ENCODE measurements at regions not wholly inside any gene's neighbourhood (a gene's known extent, or its start where the extent isn't known, plus 50 kb on each side); places are given as distances from the start of the nearest gene placed in this dataset.

GRCh38 chr10:20644421-20644820 lies 252.7 kb downstream of the NEBL start:
- H3K4me1 ChIP-seq = no peaks in the 10 kb centered on the region
- H3K9ac ChIP-seq (ENCODE audit: low read depth in 2 of 2, low read length in 2 of 2) = no peak overlapping the region
- TF ChIP-seq CTCF (IDR thresholded peaks at IDR 0.05) = no peak
- H3K27ac ChIP-seq = no peak overlapping the region
- intact Hi-C loops (cut with DNase I) = no loop called here
- DNase-seq = no peak
- H3K4me3 ChIP-seq = no peak overlapping the region
- H3K27me3 ChIP-seq = no peaks in the 10 kb centered on the region
- H3K9me3 ChIP-seq = no peaks in the 10 kb centered on the region
- H3K36me3 ChIP-seq = no peaks in the 10 kb centered on the region

- no peak overlapping the region for H3K4me3 ChIP-seq
- no peaks in the 10 kb centered on the region for H3K4me1 ChIP-seq
- H3K27ac ChIP-seq = no peak overlapping the region
- H3K36me3 ChIP-seq = no peaks in the 10 kb centered on the region
- intact Hi-C loops (cut with DNase I) = no loop called here
- TF ChIP-seq CTCF (IDR thresholded peaks at IDR 0.05) = no peak
- no peak for DNase-seq
- no peak overlapping the region for H3K9ac ChIP-seq (ENCODE audit: low read depth in 2 of 2, low read length in 2 of 2)
- H3K27me3 ChIP-seq = no peaks in the 10 kb centered on the region
- H3K9me3 ChIP-seq = no peaks in the 10 kb centered on the region
Observed at GRCh38 chr10:20641605-20642004, 255.5 kb downstream of the NEBL start.

GRCh38 chr10:20635570-20635969 lies 261.5 kb downstream of the NEBL start:
- DNase-seq = no peak
- Histone ChIP-seq H3K9ac (ENCODE audit: low read depth in 2 of 2, low read length in 2 of 2) (no peak overlapping the region), H3K9me3 (no peaks in the 10 kb centered on the region), H3K36me3 (no peaks in the 10 kb centered on the region), H3K4me3 (no peak overlapping the region), H3K27me3 (no peaks in the 10 kb centered on the region), H3K4me1 (no peaks in the 10 kb centered on the region), H3K27ac (no peak overlapping the region)
- intact Hi-C loops (cut with DNase I) = no loop called here
- no peak for TF ChIP-seq CTCF (IDR thresholded peaks at IDR 0.05)

- no peak for DNase-seq
- no peak for TF ChIP-seq CTCF (IDR thresholded peaks at IDR 0.05)
Observed at GRCh38 chr10:20634839-20635238, 262.3 kb downstream of the NEBL start.

GRCh38 chr10:20633714-20634113 lies 263.4 kb downstream of the NEBL start:
- no peaks in the 10 kb centered on the region for H3K4me1 ChIP-seq
- H3K4me3 ChIP-seq = no peak overlapping the region
- no peak for TF ChIP-seq CTCF (IDR thresholded peaks at IDR 0.05)
- H3K9ac ChIP-seq (ENCODE audit: low read depth in 2 of 2, low read length in 2 of 2) = no peak overlapping the region
- DNase-seq = no peak
- intact Hi-C loops (cut with DNase I) = no loop called here
- no peaks in the 10 kb centered on the region for H3K27me3 ChIP-seq
- no peaks in the 10 kb centered on the region for H3K36me3 ChIP-seq
- H3K27ac ChIP-seq = no peak overlapping the region
- H3K9me3 ChIP-seq = no peaks in the 10 kb centered on the region

More at GRCh38 chr10:20634839-20635238, 262.3 kb downstream of the NEBL start:
- Histone ChIP-seq H3K4me1 (no peaks in the 10 kb centered on the region), H3K9ac (ENCODE audit: low read depth in 2 of 2, low read length in 2 of 2) (no peak overlapping the region), H3K9me3 (no peaks in the 10 kb centered on the region), H3K27me3 (no peaks in the 10 kb centered on the region), H3K27ac (no peak overlapping the region), H3K4me3 (no peak overlapping the region), H3K36me3 (no peaks in the 10 kb centered on the region)
- intact Hi-C loops (cut with DNase I) = no loop called here

- no peak overlapping the region for H3K9ac ChIP-seq (ENCODE audit: low read depth in 2 of 2, low read length in 2 of 2)
- no peak overlapping the region for H3K27ac ChIP-seq
- H3K9me3 ChIP-seq = no peaks in the 10 kb centered on the region
- H3K4me3 ChIP-seq = no peak overlapping the region
- no peak for DNase-seq
- TF ChIP-seq CTCF (IDR thresholded peaks at IDR 0.05) = no peak
- H3K36me3 ChIP-seq = no peaks in the 10 kb centered on the region
- H3K27me3 ChIP-seq = no peaks in the 10 kb centered on the region
- intact Hi-C loops (cut with DNase I) = no loop called here
- H3K4me1 ChIP-seq = no peaks in the 10 kb centered on the region
Observed at GRCh38 chr10:20632696-20633095, 264.4 kb downstream of the NEBL start.
